ENCODE measurements at regions not wholly inside any gene's neighbourhood (a gene's known extent, or its start where the extent isn't known, plus 50 kb on each side); places are given as distances from the start of the nearest gene placed in this dataset.
"Not testable (repeated sequence)": the region's sequence is repeated elsewhere in the genome, so short reads cannot be mapped to it uniquely, and the experiment has no call there.

GRCh38 chrX:1102221-1102620 lies 110.2 kb downstream of the CRLF2 start:
- DNase-seq = not testable (repeated sequence)

- DNase-seq = no peak
Observed at GRCh38 chrX:1099146-1099770, 113.2 kb downstream of the CRLF2 start.

GRCh38 chrX:1097328-1097727 lies 115.1 kb downstream of the CRLF2 start:
- DNase-seq = no peak

GRCh38 chrX:1094566-1095333 lies 117.7 kb downstream of the CRLF2 start:
- DNase-seq = no peak

- DNase-seq = no peak
Observed at GRCh38 chrX:1093586-1094421, 118.6 kb downstream of the CRLF2 start.

- DNase-seq = no peak
Observed at GRCh38 chrX:1093121-1093520, 119.3 kb downstream of the CRLF2 start.

- no peak for DNase-seq
Observed at GRCh38 chrX:1086444-1087409, 125.7 kb downstream of the CRLF2 start.

GRCh38 chrX:1085871-1086270 lies 126.6 kb downstream of the CRLF2 start:
- not testable (repeated sequence) for DNase-seq

- DNase-seq = no peak
Observed at GRCh38 chrX:1084689-1085088, 127.8 kb downstream of the CRLF2 start.

- no peak for DNase-seq
Observed at GRCh38 chrX:1076871-1077651, 135.4 kb downstream of the CRLF2 start.

GRCh38 chrX:1075741-1076140 lies 136.7 kb downstream of the CRLF2 start:
- DNase-seq = no peak

GRCh38 chrX:1075156-1075555 lies 137.3 kb downstream of the CRLF2 start:
- no peak for DNase-seq

GRCh38 chrX:1074755-1075154 lies 137.7 kb downstream of the CRLF2 start:
- no peak for DNase-seq

- no peak for DNase-seq
Observed at GRCh38 chrX:1074172-1074571, 138.3 kb downstream of the CRLF2 start.

- no peak for DNase-seq
Observed at GRCh38 chrX:1072637-1073377, 139.6 kb downstream of the CRLF2 start.

- no peak for DNase-seq
Observed at GRCh38 chrX:1071351-1071750, 141.1 kb downstream of the CRLF2 start.

- no peak for DNase-seq
Observed at GRCh38 chrX:1062351-1062750, 150.1 kb downstream of the CRLF2 start.

- no peak for DNase-seq
Observed at GRCh38 chrX:1060562-1060960, 151.9 kb downstream of the CRLF2 start.

GRCh38 chrX:1059576-1060561 lies 152.6 kb downstream of the CRLF2 start:
- DNase-seq = no peak

- not testable (repeated sequence) for DNase-seq
Observed at GRCh38 chrX:1053600-1053999, 158.8 kb downstream of the CRLF2 start.
